HEK293T (cell line): ENCODE measurements at regions not wholly inside any gene's neighbourhood (a gene's known extent, or its start where the extent isn't known, plus 50 kb on each side); places are given as distances from the start of the nearest gene placed in this dataset.
A peak's percentile ranks its signal among the peaks of the same experiment; 100 is the strongest.

ENCODE experiments used
- CTCF ChIA-PET: fragments of 350-600 bp; formaldehyde crosslinking; extraction: SDS; loops from one replicate; lab custom pipeline; 2021; ENCODE audit warnings: antibody characterized with exemption, inconsistent platforms; lab: Yijun Ruan, JAX
- POLR2A ChIA-PET: fragments of 350-600 bp; formaldehyde crosslinking; extraction: SDS; loops from one replicate; lab custom pipeline; 2020; ENCODE audit warnings: antibody characterized with exemption, inconsistent platforms; lab: Yijun Ruan, JAX
- DNase-seq: peaks from one replicate; pipeline ENCODE4 v3.0.0; 2012; ENCODE audit warnings: mixed read lengths; ENCODE audit errors: extremely low spot score
- ARNT ChIP-seq: fragments of 450-650 bp; IDR thresholded peaks from 2 replicates; pipeline ENCODE4 v1.6.1; 2017; ENCODE audit warnings: mild to moderate bottlenecking
- BHLHE40 ChIP-seq: fragments of 450-650 bp; IDR thresholded peaks from 2 replicates; pipeline ENCODE4 v1.6.1; 2016; ENCODE audit warnings: mild to moderate bottlenecking, moderate library complexity, borderline replicate concordance
- CTBP1 ChIP-seq: fragments of 450-650 bp; IDR thresholded peaks from 2 replicates; pipeline ENCODE4 v1.6.1; 2016; ENCODE audit warnings: borderline replicate concordance
- ELF4 ChIP-seq: fragments of 450-650 bp; IDR thresholded peaks from 2 replicates; pipeline ENCODE4 v1.6.1; 2017; ENCODE audit warnings: antibody characterized with exemption
- FOXA1 ChIP-seq: fragments of 450-650 bp; IDR thresholded peaks from 2 replicates; pipeline ENCODE4 v1.6.1; 2016; ENCODE audit warnings: mild to moderate bottlenecking
- FOXK2 ChIP-seq: fragments of 450-650 bp; IDR thresholded peaks from 2 replicates; pipeline ENCODE4 v1.6.1; 2016; ENCODE audit warnings: mild to moderate bottlenecking
- FOXM1 ChIP-seq: fragments of 450-650 bp; IDR thresholded peaks from 2 replicates; pipeline ENCODE4 v1.6.1; 2017; ENCODE audit warnings: mild to moderate bottlenecking, borderline replicate concordance
- HDGF ChIP-seq: fragments of 450-650 bp; IDR thresholded peaks from 2 replicates; pipeline ENCODE4 v1.6.1; 2017; ENCODE audit warnings: antibody characterized with exemption, borderline replicate concordance
- L3MBTL2 ChIP-seq: fragments of 450-650 bp; conservative IDR thresholded peaks from 2 replicates; pipeline ENCODE4 v1.6.1; 2016; ENCODE audit warnings: mild to moderate bottlenecking
- LEF1 ChIP-seq: fragments of 450-650 bp; IDR thresholded peaks from 2 replicates; pipeline ENCODE4 v1.6.1; 2017; ENCODE audit warnings: mild to moderate bottlenecking, borderline replicate concordance
- NFRKB ChIP-seq: fragments of 450-650 bp; IDR thresholded peaks from 2 replicates; pipeline ENCODE4 v1.6.1; 2016; ENCODE audit warnings: mild to moderate bottlenecking, moderate library complexity
- PKNOX1 ChIP-seq: fragments of 450-650 bp; IDR thresholded peaks from 2 replicates; pipeline ENCODE4 v1.6.1; 2016
- SP1 ChIP-seq: fragments of 450-650 bp; IDR thresholded peaks from 2 replicates; pipeline ENCODE4 v1.6.1; 2017
- SUZ12 ChIP-seq: fragments of 450-650 bp; IDR thresholded peaks from 2 replicates; pipeline ENCODE4 v1.6.1; 2016; ENCODE audit warnings: mild to moderate bottlenecking
- TARDBP ChIP-seq: fragments of 450-650 bp; IDR thresholded peaks from 2 replicates; pipeline ENCODE4 v1.6.1; 2016
- ZNF384 ChIP-seq: fragments of 450-650 bp; IDR thresholded peaks from 2 replicates; pipeline ENCODE4 v1.6.1; 2016

GRCh38 chr22:48663297-48663696, 1164.4 kb downstream of the BRD1 start:
- ChIA-PET CTCF (no interaction called here), POLR2A (no interaction called here)
- TF ChIP-seq SUZ12 = no peak
- TF ChIP-seq L3MBTL2 = no peak
- no peak for TF ChIP-seq BHLHE40
- TF ChIP-seq PKNOX1 = no peak
- TF ChIP-seq ELF4 = no peak
- TF ChIP-seq SP1 = no peak
- no peak for TF ChIP-seq FOXK2
- TF ChIP-seq HDGF = no peak
- no peak for TF ChIP-seq TARDBP
- no peak for TF ChIP-seq CTBP1
- TF ChIP-seq LEF1 = no peak
- no peak for TF ChIP-seq NFRKB
- TF ChIP-seq ZNF384 = no peak
- DNase-seq = peak; percentile 11

DNA sequence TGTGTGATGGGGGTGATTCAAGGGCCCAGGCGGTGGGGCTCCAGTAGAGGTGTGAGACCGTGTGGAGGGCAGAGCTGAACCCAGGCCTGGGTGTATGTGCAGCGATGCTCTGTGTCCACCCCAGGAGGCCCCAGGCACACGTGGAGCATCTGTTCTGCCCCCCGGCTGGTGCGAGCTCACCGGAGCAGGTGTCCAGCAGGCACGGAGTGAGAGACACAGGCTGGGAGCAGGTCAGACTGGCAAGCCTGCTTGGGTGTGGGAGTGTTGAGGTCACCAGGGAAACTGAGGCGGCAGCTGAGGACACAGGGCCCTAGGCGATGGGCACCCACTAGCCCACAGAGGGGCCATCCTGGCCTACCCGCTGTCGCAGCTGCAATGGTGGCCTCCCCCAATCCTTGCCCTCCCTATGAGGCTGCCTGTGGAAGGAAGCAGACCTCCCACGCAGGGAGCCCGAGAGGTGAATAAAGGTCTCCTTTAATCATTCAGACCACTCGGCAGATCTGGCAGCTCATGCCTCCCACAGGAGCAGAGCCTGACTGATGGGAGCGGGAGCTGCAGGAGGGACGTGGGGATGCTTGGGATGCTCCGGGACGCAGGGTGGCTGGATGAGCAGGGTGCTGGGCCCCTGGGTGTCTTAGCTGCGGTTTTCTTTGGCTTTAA, 1165.1 kb downstream of the BRD1 start:
- POLR2A ChIA-PET = no interaction called here
- CTCF ChIA-PET = no interaction called here
- no peak for DNase-seq
- TF ChIP-seq NFRKB = no peak

DNA sequence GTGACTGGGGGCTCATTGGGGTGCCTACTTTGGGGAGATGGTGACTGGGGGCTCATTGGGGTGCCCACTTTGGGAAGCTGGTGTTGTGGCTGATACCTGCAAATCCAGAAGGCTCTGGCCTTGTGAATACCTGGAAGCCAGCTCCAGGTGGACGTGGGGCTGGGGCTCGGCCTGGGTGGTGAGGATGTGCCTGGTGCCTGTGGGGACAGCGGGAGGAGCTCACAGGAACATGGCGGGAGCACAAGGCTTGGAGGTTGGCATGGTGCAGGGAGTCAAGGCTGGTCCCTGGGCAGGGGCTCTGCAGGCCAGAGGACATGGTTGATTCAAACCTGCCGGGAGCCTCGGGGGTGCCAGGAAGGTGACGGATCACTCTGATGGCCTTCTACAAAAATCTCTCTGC, 1165.7 kb downstream of the BRD1 start:
- DNase-seq = no peak
- POLR2A ChIA-PET = no interaction called here
- TF ChIP-seq NFRKB = no peak
- no peak for TF ChIP-seq LEF1
- no peak for TF ChIP-seq FOXM1
- CTCF ChIA-PET = no interaction called here

GRCh38 chr22:48660790-48661740, 1166.6 kb downstream of the BRD1 start:
- TF ChIP-seq FOXM1 (no peak), TARDBP (no peak), LEF1 (no peak), SP1 (no peak), SUZ12 (no peak), FOXK2 (no peak), HDGF (no peak), ELF4 (no peak), FOXA1 (no peak)
- ChIA-PET CTCF (no interaction called here), POLR2A (no interaction called here)

GRCh38 chr22:48660104-48660789, 1167.4 kb downstream of the BRD1 start:
- CTCF ChIA-PET = no interaction called here

More at GRCh38 chr22:48660790-48661740, 1166.6 kb downstream of the BRD1 start:
- DNase-seq = no peak

DNA sequence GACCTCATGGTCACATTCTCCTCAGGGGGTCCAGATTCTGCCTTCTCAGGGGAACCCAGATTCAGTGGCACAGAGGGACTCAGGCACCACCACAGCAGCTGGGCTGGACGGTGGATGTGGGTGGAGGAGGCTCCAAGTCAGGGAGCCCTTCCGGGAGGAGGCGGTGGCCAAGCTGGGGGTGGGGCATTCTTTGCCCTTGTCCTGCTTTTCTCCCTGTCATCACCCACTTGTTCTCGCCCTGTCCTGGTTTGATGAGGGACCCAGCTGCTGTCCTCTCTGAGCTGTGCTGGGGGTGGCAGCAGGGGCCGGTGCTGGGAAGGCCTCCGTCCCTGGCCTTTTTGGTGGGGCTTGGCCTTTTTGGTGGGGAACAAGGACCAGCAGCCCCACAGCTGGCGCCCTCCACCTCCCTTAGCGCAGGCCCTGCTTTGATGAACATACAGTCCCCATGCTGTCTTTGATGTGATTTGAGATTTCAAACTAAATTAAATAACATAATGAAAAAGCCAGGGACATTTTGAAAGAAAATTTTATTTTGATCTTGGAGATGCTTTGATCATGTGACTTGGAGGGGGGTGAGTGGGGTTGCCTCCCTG, 1168.2 kb downstream of the BRD1 start:
- ChIA-PET POLR2A (no interaction called here), CTCF (no interaction called here)
- no peak for DNase-seq
- TF ChIP-seq FOXK2 (no peak), PKNOX1 (no peak), FOXM1 (no peak), NFRKB (no peak)

More at GRCh38 chr22:48660104-48660789, 1167.4 kb downstream of the BRD1 start:
- POLR2A ChIA-PET = no interaction called here
- DNase-seq = no peak
- TF ChIP-seq HDGF = no peak
- no peak for TF ChIP-seq NFRKB

- no peak for DNase-seq
- POLR2A ChIA-PET = no interaction called here
- CTCF ChIA-PET = no interaction called here
- TF ChIP-seq ELF4 = no peak
- no peak for TF ChIP-seq ARNT
- TF ChIP-seq HDGF = no peak
- no peak for TF ChIP-seq LEF1
- TF ChIP-seq FOXA1 = no peak
- no peak for TF ChIP-seq FOXM1
- no peak for TF ChIP-seq NFRKB
- no peak for TF ChIP-seq SP1
- TF ChIP-seq FOXK2 = no peak
Measured at GRCh38 chr22:48658871-48659270, 1168.8 kb downstream of the BRD1 start.
